SK-N-SH treated with all-trans-retinoic acid at 6 μM for 48 hours (cell line): ENCODE measurements at regions not wholly inside any gene's neighbourhood (a gene's known extent, or its start where the extent isn't known, plus 50 kb on each side); places are given as distances from the start of the nearest gene placed in this dataset.
A peak's percentile ranks its signal among the peaks of the same experiment; 100 is the strongest.

Source experiments
- ATAC-seq: fragments of 200-7000 bp; cut with Tn5 transposase; 3 replicates; pipeline ENCODE4 v1.9.1; 2020; ENCODE audit warnings: mild to moderate bottlenecking, moderate library complexity

DNA sequence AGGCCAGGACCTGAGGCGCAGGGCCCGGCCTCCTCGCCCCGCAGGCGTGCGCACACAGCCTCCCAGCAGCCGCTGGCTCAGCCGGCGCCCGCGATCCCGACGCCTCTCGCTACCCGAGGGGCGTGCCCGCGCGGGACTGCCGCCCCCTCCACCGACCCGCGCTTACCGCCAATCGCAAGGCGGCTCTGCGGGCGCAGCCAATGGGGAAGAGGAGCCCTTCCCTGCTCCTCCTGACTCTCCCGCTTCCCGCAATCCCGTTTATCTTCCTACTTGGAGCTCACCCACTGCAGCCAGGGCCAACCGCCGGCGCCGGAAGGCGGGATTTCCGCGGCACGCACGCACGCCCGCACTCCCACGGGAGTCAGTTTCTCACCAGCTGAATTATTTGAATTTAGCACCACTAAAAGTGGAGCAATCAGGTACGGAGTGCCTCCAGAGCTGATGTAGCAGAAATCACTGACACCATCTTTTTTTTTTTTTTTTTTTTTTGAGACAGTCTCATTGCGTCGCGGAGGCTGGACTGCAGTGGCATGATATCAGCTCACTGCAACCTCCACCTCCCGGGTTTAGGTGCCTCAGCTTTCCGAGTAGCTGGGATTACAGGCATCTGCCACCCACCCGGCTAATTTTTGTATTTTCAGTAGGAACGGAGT, 64.9 kb upstream of the TP53TG3C start:
- peak; percentile 100 for ATAC-seq
